Ascending aorta (tissue), 2 donors: ENCODE measurements at regions not wholly inside any gene's neighbourhood (a gene's known extent, or its start where the extent isn't known, plus 50 kb on each side); places are given as distances from the start of the nearest gene placed in this dataset.

Source experiments
- DNase-seq, 2 donors: peaks; one replicate each; pipeline ENCODE4 v3.0.0-alpha.2; 2019; ENCODE audit warnings: low spot score in 2 of 2
- H3K27ac ChIP-seq, 2 donors: fragments of 200-600 bp; sonication (generic); one replicate each; pipeline ENCODE4 v1.5.1; 2016 to 2017; ENCODE audit warnings: mild to moderate bottlenecking in 1 of 2
- H3K27me3 ChIP-seq: fragments of 200-600 bp; sonication (generic); one replicate; pipeline ENCODE4 v1.5.1; 2017
- H3K36me3 ChIP-seq, 2 donors: fragments of 200-600 bp; sonication (generic); one replicate each; pipeline ENCODE4 v1.5.1; 2016
- H3K4me1 ChIP-seq, 2 donors: fragments of 200-600 bp; sonication (generic); one replicate each; pipeline ENCODE4 v1.5.1; 2016 to 2017; ENCODE audit warnings: mild to moderate bottlenecking in 1 of 2
- H3K4me3 ChIP-seq, 2 donors: fragments of 200-600 bp; sonication (generic); one replicate each; pipeline ENCODE4 v1.5.1; 2016 to 2017; ENCODE audit warnings: mild to moderate bottlenecking in 1 of 2
- H3K9me3 ChIP-seq, 2 donors: fragments of 200-600 bp; sonication (generic); one replicate each; pipeline ENCODE4 v1.5.1; 2016
- intact Hi-C: fragments of 100-400 bp; cut with DNase I; formaldehyde crosslinking; loops from one replicate; pipeline ENCODE4 v1.15.1; 2023
- TF ChIP-seq, protein P1 (sequence below), 3 experiments: fragments of 200-600 bp in 2 of 3; fragments of 450-650 bp in 1 of 3; sonication (generic) in 2 of 3; IDR thresholded peaks; one replicate each; pipeline ENCODE4 v1.5.1; 2016 to 2019; ENCODE audit warnings: antibody characterized with exemption in 3 of 3, mild to moderate bottlenecking in 1 of 3, moderate library complexity in 1 of 3

DNA sequence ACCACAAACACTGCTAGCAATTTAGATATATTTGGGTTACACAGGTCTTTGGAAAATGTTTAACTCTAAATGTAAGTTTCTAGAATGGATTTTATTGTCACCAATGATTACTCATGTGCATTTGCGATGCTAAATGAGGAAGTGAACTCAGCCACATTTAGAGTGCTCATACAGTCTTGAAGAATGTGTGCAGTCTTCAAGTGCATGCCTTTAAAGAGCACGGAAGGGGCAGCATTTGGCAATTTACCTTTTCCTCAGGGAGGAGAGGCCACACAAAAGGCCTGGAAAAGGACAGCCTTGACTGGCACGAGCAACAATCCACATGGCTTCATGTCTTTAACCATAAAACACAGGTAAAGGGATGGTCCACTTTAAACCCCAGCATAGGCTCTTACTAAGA, 78.5 kb upstream of the STK17B start:
- Histone ChIP-seq H3K4me3 (no peak overlapping the region), H3K36me3 (no peaks in the 10 kb centered on the region), H3K27ac (peak overlapping the region; percentile 61 to 83), H3K27me3 (no peaks in the 10 kb centered on the region), H3K4me1 (peaks cover 9 to 29% of the 10 kb centered on the region in 2 donors), H3K9me3 (no peaks in the 10 kb centered on the region)
- intact Hi-C loops = no loop called here
- no peak for DNase-seq
- TF ChIP-seq, protein P1, sequence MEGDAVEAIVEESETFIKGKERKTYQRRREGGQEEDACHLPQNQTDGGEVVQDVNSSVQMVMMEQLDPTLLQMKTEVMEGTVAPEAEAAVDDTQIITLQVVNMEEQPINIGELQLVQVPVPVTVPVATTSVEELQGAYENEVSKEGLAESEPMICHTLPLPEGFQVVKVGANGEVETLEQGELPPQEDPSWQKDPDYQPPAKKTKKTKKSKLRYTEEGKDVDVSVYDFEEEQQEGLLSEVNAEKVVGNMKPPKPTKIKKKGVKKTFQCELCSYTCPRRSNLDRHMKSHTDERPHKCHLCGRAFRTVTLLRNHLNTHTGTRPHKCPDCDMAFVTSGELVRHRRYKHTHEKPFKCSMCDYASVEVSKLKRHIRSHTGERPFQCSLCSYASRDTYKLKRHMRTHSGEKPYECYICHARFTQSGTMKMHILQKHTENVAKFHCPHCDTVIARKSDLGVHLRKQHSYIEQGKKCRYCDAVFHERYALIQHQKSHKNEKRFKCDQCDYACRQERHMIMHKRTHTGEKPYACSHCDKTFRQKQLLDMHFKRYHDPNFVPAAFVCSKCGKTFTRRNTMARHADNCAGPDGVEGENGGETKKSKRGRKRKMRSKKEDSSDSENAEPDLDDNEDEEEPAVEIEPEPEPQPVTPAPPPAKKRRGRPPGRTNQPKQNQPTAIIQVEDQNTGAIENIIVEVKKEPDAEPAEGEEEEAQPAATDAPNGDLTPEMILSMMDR (IDR thresholded peaks at IDR 0.05) = no peak

GRCh38 chr2:196251132-196251531, 79.8 kb upstream of the STK17B start:
- Histone ChIP-seq H3K9me3 (no peaks in the 10 kb centered on the region), H3K27me3 (no peaks in the 10 kb centered on the region), H3K36me3 (no peaks in the 10 kb centered on the region), H3K4me3 (no peak overlapping the region), H3K27ac (peak overlapping the region; percentile 61 to 83), H3K4me1 (peaks cover 9 to 29% of the 10 kb centered on the region in 2 donors)
- TF ChIP-seq, protein P1 (IDR thresholded peaks at IDR 0.05) = no peak
- intact Hi-C loops = no loop called here
- DNase-seq = no peak

- Histone ChIP-seq H3K9me3 (no peaks in the 10 kb centered on the region), H3K27me3 (no peaks in the 10 kb centered on the region), H3K27ac (no peak overlapping the region), H3K36me3 (no peaks in the 10 kb centered on the region), H3K4me3 (no peak overlapping the region), H3K4me1 (peaks cover 9 to 23% of the 10 kb centered on the region in 2 donors)
- TF ChIP-seq, protein P1 (IDR thresholded peaks at IDR 0.05) = no peak
- intact Hi-C loops = no loop called here
- DNase-seq = no peak
Observed at GRCh38 chr2:196252408-196253115, 81.2 kb upstream of the STK17B start.

GRCh38 chr2:196253116-196253480, 81.7 kb upstream of the STK17B start:
- Histone ChIP-seq H3K4me1 (peaks cover 6 to 19% of the 10 kb centered on the region in 2 donors), H3K9me3 (no peaks in the 10 kb centered on the region), H3K4me3 (no peak overlapping the region), H3K36me3 (no peaks in the 10 kb centered on the region), H3K27ac (no peak overlapping the region), H3K27me3 (no peaks in the 10 kb centered on the region)
- no peak for DNase-seq
- TF ChIP-seq, protein P1 (IDR thresholded peaks at IDR 0.05) = no peak
- intact Hi-C loops = no loop called here

GRCh38 chr2:196256585-196256984, 85.2 kb upstream of the STK17B start:
- Histone ChIP-seq H3K27me3 (no peaks in the 10 kb centered on the region), H3K27ac (no peak overlapping the region), H3K9me3 (no peaks in the 10 kb centered on the region), H3K4me1 (no peaks in the 10 kb centered on the region), H3K36me3 (no peaks in the 10 kb centered on the region), H3K4me3 (no peak overlapping the region)
- TF ChIP-seq, protein P1 (IDR thresholded peaks at IDR 0.05) = no peak
- intact Hi-C loops = no loop called here
- no peak for DNase-seq

DNA sequence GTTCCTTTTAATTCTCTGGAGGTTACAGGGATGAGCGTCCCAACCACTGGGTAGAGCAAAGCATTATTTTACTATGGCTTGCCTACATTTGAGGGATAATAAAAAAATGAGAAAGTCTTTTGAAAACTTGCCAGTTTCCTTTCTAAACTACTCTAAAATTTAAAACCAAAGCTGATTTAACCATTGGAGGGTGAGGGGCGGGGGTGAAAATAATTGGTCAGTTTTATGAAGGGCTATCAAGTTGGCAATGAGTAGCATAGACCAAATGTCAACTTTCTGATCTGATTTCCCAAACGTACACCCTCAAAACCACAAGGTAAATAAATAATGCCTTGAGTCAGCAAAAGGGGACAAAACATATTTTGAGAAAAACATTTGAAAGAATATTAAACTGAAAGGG, 85.7 kb upstream of the STK17B start:
- Histone ChIP-seq H3K9me3 (no peaks in the 10 kb centered on the region), H3K27me3 (no peaks in the 10 kb centered on the region), H3K4me1 (no peaks in the 10 kb centered on the region), H3K36me3 (no peaks in the 10 kb centered on the region), H3K27ac (no peak overlapping the region), H3K4me3 (no peak overlapping the region)
- intact Hi-C loops = no loop called here
- no peak for DNase-seq
- TF ChIP-seq, protein P1 (IDR thresholded peaks at IDR 0.05) = no peak
